ENCODE measurements at regions not wholly inside any gene's neighbourhood (a gene's known extent, or its start where the extent isn't known, plus 50 kb on each side); places are given as distances from the start of the nearest gene placed in this dataset.
A peak's percentile ranks its signal among the peaks of the same experiment; 100 is the strongest.

DNA sequence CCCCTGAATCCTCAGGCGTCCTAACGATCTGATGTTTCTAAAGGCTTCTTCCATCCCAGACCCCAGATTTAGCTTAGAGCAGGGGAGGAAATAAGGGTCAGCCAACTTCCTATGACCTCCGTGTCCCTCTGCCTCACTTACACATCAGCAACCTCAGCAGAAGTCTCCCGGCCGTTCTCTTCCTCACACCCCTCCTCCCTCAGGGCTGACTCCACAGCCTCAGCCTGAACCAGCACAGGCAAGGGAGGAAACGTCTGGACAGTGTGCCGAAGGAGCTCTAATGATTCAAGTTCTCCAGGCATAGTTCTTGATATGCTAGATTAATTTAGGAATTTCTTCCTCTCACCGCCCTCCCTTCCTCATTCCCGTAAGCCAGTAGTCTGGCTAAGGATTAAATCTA lies 121.4 kb downstream of the NUFIP1 start:
- Histone ChIP-seq H2AFZ (ENCODE audit: low read depth, low read length) (peak overlapping the region; percentile 7), H3K79me2 (ENCODE audit: control insufficient read depth, insufficient read depth, low read length) (no peaks in the 10 kb centered on the region), H4K20me1 (replicated peaks; ENCODE audit: control insufficient read depth, extremely low read depth, insufficient read depth, low read length) (no peaks in the 10 kb centered on the region), H3K4me1 (ENCODE audit: control insufficient read depth, extremely low read depth, insufficient read depth, low read length) (peaks cover 8% of the 10 kb centered on the region), H3K9me1 (replicated peaks; ENCODE audit: control insufficient read depth, extremely low read depth, insufficient read depth, low read length) (no peaks in the 10 kb centered on the region), H3K27me3 (ENCODE audit: control insufficient read depth in 2 of 2, insufficient read depth in 2 of 2, low read length in 2 of 2) (no peaks in the 10 kb centered on the region), H3K4me2 (ENCODE audit: insufficient read depth, low read length) (no peak overlapping the region), H3K9ac (replicated peaks; ENCODE audit: extremely low read depth, insufficient read depth, low read length) (no peak overlapping the region), H3K9me3 (replicated peaks; ENCODE audit: control insufficient read depth, insufficient read depth, low read length) (no peaks in the 10 kb centered on the region), H3K27ac (ENCODE audit: insufficient read depth, low read depth, low read length) (no peak overlapping the region), H3K4me3 (replicated peaks in 1 of 3; ENCODE audit: insufficient read depth in 1 of 3, low read depth in 1 of 3, low read length in 3 of 3) (no peak overlapping the region), H3K36me3 (ENCODE audit: control insufficient read depth in 2 of 2, extremely low read depth in 1 of 2, insufficient read depth in 2 of 2, low read length in 2 of 2) (no peaks in the 10 kb centered on the region)
- FAIRE-seq (peak; percentile 18), DNase-seq (ENCODE audit: low read depth, low spot score) (peak; percentile 23)
- dilution Hi-C loops (cut with MboI; ENCODE audit: extremely low pct_ligation_motif_present, low sequenced_read_pairs) (no loop called here), intact Hi-C loops (cut with micrococcal nuclease) (no loop called here)
- BruUV-seq (replicated peaks), result no TSS peak
- no peak for TF ChIP-seq MYC (IDR thresholded peaks at IDR 0.05; ENCODE audit: low read depth, low read length)
- TF ChIP-seq, protein P1, sequence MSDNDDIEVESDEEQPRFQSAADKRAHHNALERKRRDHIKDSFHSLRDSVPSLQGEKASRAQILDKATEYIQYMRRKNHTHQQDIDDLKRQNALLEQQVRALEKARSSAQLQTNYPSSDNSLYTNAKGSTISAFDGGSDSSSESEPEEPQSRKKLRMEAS (IDR thresholded peaks at IDR 0.05; ENCODE audit: insufficient read depth, insufficient read length), result no peak
- TF ChIP-seq EZH2 (IDR thresholded peaks at IDR 0.05; ENCODE audit: borderline replicate concordance, low read depth, low read length, severe bottlenecking), result no peak
- TF ChIP-seq, protein P2, sequence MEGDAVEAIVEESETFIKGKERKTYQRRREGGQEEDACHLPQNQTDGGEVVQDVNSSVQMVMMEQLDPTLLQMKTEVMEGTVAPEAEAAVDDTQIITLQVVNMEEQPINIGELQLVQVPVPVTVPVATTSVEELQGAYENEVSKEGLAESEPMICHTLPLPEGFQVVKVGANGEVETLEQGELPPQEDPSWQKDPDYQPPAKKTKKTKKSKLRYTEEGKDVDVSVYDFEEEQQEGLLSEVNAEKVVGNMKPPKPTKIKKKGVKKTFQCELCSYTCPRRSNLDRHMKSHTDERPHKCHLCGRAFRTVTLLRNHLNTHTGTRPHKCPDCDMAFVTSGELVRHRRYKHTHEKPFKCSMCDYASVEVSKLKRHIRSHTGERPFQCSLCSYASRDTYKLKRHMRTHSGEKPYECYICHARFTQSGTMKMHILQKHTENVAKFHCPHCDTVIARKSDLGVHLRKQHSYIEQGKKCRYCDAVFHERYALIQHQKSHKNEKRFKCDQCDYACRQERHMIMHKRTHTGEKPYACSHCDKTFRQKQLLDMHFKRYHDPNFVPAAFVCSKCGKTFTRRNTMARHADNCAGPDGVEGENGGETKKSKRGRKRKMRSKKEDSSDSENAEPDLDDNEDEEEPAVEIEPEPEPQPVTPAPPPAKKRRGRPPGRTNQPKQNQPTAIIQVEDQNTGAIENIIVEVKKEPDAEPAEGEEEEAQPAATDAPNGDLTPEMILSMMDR (IDR thresholded peaks at IDR 0.05; ENCODE audit: extremely low read depth in 1 of 2, insufficient read depth in 1 of 2, low read depth in 1 of 2, low read length in 2 of 2), result no peak
- TF ChIP-seq GATA2 (IDR thresholded peaks at IDR 0.05; ENCODE audit: insufficient read depth, insufficient read length, low read depth, low read length), result no peak
- TF ChIP-seq FOS (IDR thresholded peaks at IDR 0.05; ENCODE audit: borderline replicate concordance, insufficient read depth, low read length), result no peak
- TF ChIP-seq POLR2AphosphoS5 (IDR thresholded peaks at IDR 0.05; ENCODE audit: insufficient read depth, low read depth, low read length), result no peak
- no peak for TF ChIP-seq POLR2A (IDR thresholded peaks at IDR 0.05; ENCODE audit: low read depth, low read length)
- CTCF ChIA-PET, result interaction anchor here (1.0 to 1.2 kb wide), 3 partner anchors 22 to 50 kb away, joined by 3 to 4 read pairs (median 3); no protein-coding TSS in a partner anchor
- POLR2A ChIA-PET, result no interaction called here
